A549 (cell line): ENCODE measurements at regions not wholly inside any gene's neighbourhood (a gene's known extent, or its start where the extent isn't known, plus 50 kb on each side); places are given as distances from the start of the nearest gene placed in this dataset.
A peak's percentile ranks its signal among the peaks of the same experiment; 100 is the strongest.

Source experiments
- ATAC-seq, 2 experiments: fragments of 200-7000 bp in 1 of 2; fragments of >200 bp in 1 of 2; cut with Nextera tagmentation in 1 of 2; cut with Tn5 transposase in 1 of 2; 3 replicates each; pipeline versions ENCODE4 v1.8.0 to v1.9.1; 2018 to 2020; ENCODE audit warnings: mild to moderate bottlenecking in 1 of 2, moderate library complexity in 1 of 2
- CTCF ChIA-PET: fragments of 300-600 bp; sonication (Branson Sonifier 250); formaldehyde crosslinking; extraction: SDS; loops from one replicate; lab custom pipeline; 2021; ENCODE audit warnings: antibody characterized with exemption, inconsistent platforms; lab: Yijun Ruan, JAX
- POLR2A ChIA-PET: fragments of 350-600 bp; formaldehyde crosslinking; extraction: SDS; loops from one replicate; lab custom pipeline; 2021; ENCODE audit warnings: antibody characterized with exemption, inconsistent platforms; lab: Yijun Ruan, JAX
- DNase-seq, 2 experiments: peaks; one replicate each; pipeline versions ENCODE4 v3.0.0 to v3.0.0-alpha.2; 2011 to 2016; ENCODE audit warnings: low read depth in 1 of 2, low spot score in 1 of 2
- FAIRE-seq: peaks from 2 replicates; lab custom pipeline; 2011; peaks lifted over from hg19 to GRCh38; lab: Jason Lieb, UNC
- H3K27ac ChIP-seq, 2 experiments: fragments of >200 bp; sonication (Bioruptor Twin); formaldehyde crosslinking; 3 replicates each; pipeline ENCODE4 v1.5.1; 2016 to 2017
- H3K4me1 ChIP-seq: fragments of >200 bp; sonication (Bioruptor Twin); formaldehyde crosslinking; 3 replicates; pipeline ENCODE4 v1.6.1; 2016
- H3K4me2 ChIP-seq: fragments of >200 bp; sonication (Bioruptor Twin); formaldehyde crosslinking; 3 replicates; pipeline ENCODE4 v1.6.1; 2016
- H3K4me3 ChIP-seq: fragments of >200 bp; sonication (Bioruptor Twin); formaldehyde crosslinking; 3 replicates; pipeline ENCODE4 v1.5.1; 2016
- H3K9me3 ChIP-seq: fragments of >200 bp; sonication (Bioruptor Twin); formaldehyde crosslinking; 3 replicates; pipeline ENCODE4 v1.6.1; 2016
- BCL3 ChIP-seq: fragments of >200 bp; sonication (Bioruptor Twin); formaldehyde crosslinking; IDR thresholded peaks from 3 replicates; pipeline ENCODE4 v1.6.1; 2016
- BHLHE40 ChIP-seq: IDR thresholded peaks from 2 replicates; pipeline ENCODE4 v1.6.1; 2012; ENCODE audit warnings: low read depth, low read length, inconsistent platforms
- CEBPB ChIP-seq, 2 experiments: fragments of >200 bp in 1 of 2; sonication (Bioruptor Twin) in 1 of 2; formaldehyde crosslinking in 1 of 2; IDR thresholded peaks; 2 replicates each; pipeline ENCODE4 v1.6.1; 2012 to 2016
- CHD4 ChIP-seq: fragments of 200-600 bp; sonication (generic); IDR thresholded peaks from 2 replicates; pipeline ENCODE4 v1.6.1; 2016; ENCODE audit warnings: antibody characterized with exemption, mild to moderate bottlenecking, borderline replicate concordance
- CTCF ChIP-seq: fragments of >200 bp; sonication (Bioruptor Twin); formaldehyde crosslinking; IDR thresholded peaks from 3 replicates; pipeline ENCODE4 v1.5.1; 2016
- EHF ChIP-seq: fragments of 250-450 bp; sonication (Bioruptor Pico); IDR thresholded peaks from 2 replicates; pipeline ENCODE4 v1.5.0; 2020; ENCODE audit warnings: mild to moderate bottlenecking
- ELK1 ChIP-seq: fragments of 150-350 bp; IDR thresholded peaks from 2 replicates; pipeline ENCODE4 v1.6.1; 2014; ENCODE audit warnings: low read depth, mild to moderate bottlenecking, low read length
- FOSB ChIP-seq: fragments of 250-450 bp; sonication (Bioruptor Pico); IDR thresholded peaks from 2 replicates; pipeline ENCODE4 v1.5.0; 2020; ENCODE audit warnings: mild to moderate bottlenecking, moderate library complexity
- FOSL2 ChIP-seq, 2 experiments: fragments of 450-650 bp in 1 of 2; fragments of >200 bp in 1 of 2; sonication (Bioruptor Twin) in 1 of 2; formaldehyde crosslinking; IDR thresholded peaks; 2 replicates each; pipeline versions ENCODE4 v1.5.0 to v1.6.1; 2016 to 2020; ENCODE audit warnings: mild to moderate bottlenecking in 1 of 2, moderate library complexity in 1 of 2
- FOXS1 ChIP-seq: fragments of 250-450 bp; sonication (Bioruptor Pico); IDR thresholded peaks from 2 replicates; pipeline ENCODE4 v1.5.0; 2020; ENCODE audit warnings: mild to moderate bottlenecking, moderate library complexity
- HDAC2 ChIP-seq: fragments of 200-600 bp; sonication (generic); IDR thresholded peaks from 2 replicates; pipeline ENCODE4 v1.6.1; 2016
- HES2 ChIP-seq: fragments of >200 bp; sonication (Bioruptor Twin); formaldehyde crosslinking; IDR thresholded peaks from 2 replicates; pipeline ENCODE4 v1.6.1; 2016
- JUNB ChIP-seq: fragments of >200 bp; sonication (Bioruptor Twin); formaldehyde crosslinking; IDR thresholded peaks from 2 replicates; pipeline ENCODE4 v1.6.1; 2016
- MAZ ChIP-seq: fragments of 150-350 bp; IDR thresholded peaks from 2 replicates; pipeline ENCODE4 v1.6.1; 2014; ENCODE audit warnings: antibody characterized with exemption, low read depth, low read length, borderline replicate concordance
- MYC ChIP-seq: IDR thresholded peaks from 2 replicates; pipeline ENCODE4 v1.6.1; 2012; ENCODE audit warnings: mild to moderate bottlenecking, inconsistent platforms, low read length, improper control_type of control experiment, borderline replicate concordance
- NFE2L2 ChIP-seq: fragments of 150-350 bp; conservative IDR thresholded peaks from 2 replicates; pipeline ENCODE4 v1.6.1; 2014; ENCODE audit warnings: low read length
- PBX3 ChIP-seq: IDR thresholded peaks from 2 replicates; pipeline ENCODE4 v1.6.1; 2012
- RAD21 ChIP-seq, 2 experiments: fragments of >200 bp in 1 of 2; sonication (Bioruptor Twin) in 1 of 2; formaldehyde crosslinking in 1 of 2; IDR thresholded peaks in 1 of 2; conservative IDR thresholded peaks in 1 of 2; 2 replicates in 1 of 2; 3 replicates in 1 of 2; pipeline ENCODE4 v1.6.1; 2012 to 2018; ENCODE audit warnings: inconsistent platforms in 1 of 2
- RARB ChIP-seq: fragments of 250-450 bp; sonication (Bioruptor Pico); IDR thresholded peaks from 2 replicates; pipeline ENCODE4 v1.8.0; 2021; ENCODE audit warnings: mild to moderate bottlenecking, moderate library complexity
- TFCP2L1 ChIP-seq: fragments of 250-450 bp; sonication (Bioruptor Pico); IDR thresholded peaks from 2 replicates; pipeline ENCODE4 v1.5.0; 2021; ENCODE audit warnings: mild to moderate bottlenecking
- ZC3H11A ChIP-seq: fragments of 450-650 bp; IDR thresholded peaks from 2 replicates; pipeline ENCODE4 v1.6.1; 2014; ENCODE audit warnings: antibody characterized with exemption, mild to moderate bottlenecking
- ZNF302 ChIP-seq: fragments of 250-450 bp; sonication (Bioruptor Pico); IDR thresholded peaks from 2 replicates; pipeline ENCODE4 v1.9.0; 2021; ENCODE audit warnings: inconsistent platforms, mild to moderate bottlenecking, moderate library complexity
- WGBS: methylation state at CpG from one replicate; pipeline ENCODE4 v1.1.6; 2017; ENCODE audit errors: missing lambda C conversion rate; 5-methylcytosine and 5-hydroxymethylcytosine counted together

- 51% methylated on average over 2 of the region's 2 CpGs for WGBS
- POLR2A ChIA-PET, result no interaction called here
Observed at GRCh38 chr6:145051661-145052060, 683.7 kb downstream of the EPM2A start.

GRCh38 chr6:145055567-145055966 lies 679.8 kb downstream of the EPM2A start:
- 47% methylated on average over 1 of the region's 1 CpG for WGBS
- ChIA-PET POLR2A (no interaction called here), CTCF (no interaction called here)
- TF ChIP-seq ELK1, result no peak
- no peak for TF ChIP-seq TFCP2L1 (CRISPR knock-in tag)
- TF ChIP-seq CHD4, result no peak
- TF ChIP-seq MAZ, result no peak
- TF ChIP-seq HES2, result no peak
- no peak for TF ChIP-seq FOXS1
- TF ChIP-seq BHLHE40, result no peak
- TF ChIP-seq RAD21 (conservative IDR thresholded peaks at IDR 0.05 in 1 of 2, IDR thresholded peaks at IDR 0.05 in 1 of 2), result no peak
- no peak for TF ChIP-seq PBX3
- no peak for TF ChIP-seq EHF (CRISPR knock-in tag)
- no peak for TF ChIP-seq CTCF
- TF ChIP-seq MYC, result no peak
- TF ChIP-seq FOSB (CRISPR knock-in tag), result no peak
- TF ChIP-seq JUNB, result no peak
- TF ChIP-seq NFE2L2, result no peak
- no peak for TF ChIP-seq BCL3
- TF ChIP-seq HDAC2, result no peak
- TF ChIP-seq RARB (CRISPR knock-in tag), result no peak
- no peak for TF ChIP-seq ZNF302
- TF ChIP-seq FOSL2 (IDR thresholded peaks at IDR 0.05), result no peak
- TF ChIP-seq FOSL2 (CRISPR knock-in tag; IDR thresholded peaks at IDR 0.05), result no peak
- no peak overlapping the region for H3K27ac ChIP-seq
- no peak for DNase-seq
- no peaks in the 10 kb centered on the region for H3K4me1 ChIP-seq
- no peak overlapping the region for H3K4me3 ChIP-seq
- ATAC-seq, result no peak
- H3K9me3 ChIP-seq, result no peaks in the 10 kb centered on the region
- FAIRE-seq, result no peak
- H3K4me2 ChIP-seq, result no peak overlapping the region

More at GRCh38 chr6:145051661-145052060, 683.7 kb downstream of the EPM2A start:
- CTCF ChIA-PET, result no interaction called here
- Histone ChIP-seq H3K4me3 (no peak overlapping the region), H3K4me2 (peak overlapping the region; percentile 25; the same call in 1 of the 3 replicates), H3K9me3 (no peaks in the 10 kb centered on the region), H3K27ac (no peak overlapping the region), H3K4me1 (no peaks in the 10 kb centered on the region)
- FAIRE-seq, result no peak
- DNase-seq, result no peak
- no peak for ATAC-seq
- no peak for TF ChIP-seq ZC3H11A
- TF ChIP-seq CTCF, result no peak
- no peak for TF ChIP-seq MAZ
- peak; percentile 17 to 41; a peak in 2 of 4 replicates for TF ChIP-seq CEBPB (IDR thresholded peaks at IDR 0.05)
